K562 (cell line): ENCODE measurements at regions not wholly inside any gene's neighbourhood (a gene's known extent, or its start where the extent isn't known, plus 50 kb on each side); places are given as distances from the start of the nearest gene placed in this dataset.

ENCODE experiments used
- ATAC-seq: fragments of 200-7000 bp; cut with Tn5 transposase; 3 replicates; pipeline ENCODE4 v1.9.1; 2020; ENCODE audit warnings: moderate library complexity
- BruUV-seq: library from RNA; stranded (reverse); fragments of 400-500 nt; replicated peaks from 2 replicates; lab custom pipeline; 2021; lab: Mats Ljungman, UMichigan
- CTCF ChIA-PET: fragments of 300-600 bp; formaldehyde crosslinking; extraction: SDS; loops from one replicate; lab custom pipeline; 2021; ENCODE audit warnings: low intra/inter-chr PET ratio; lab: Yijun Ruan, JAX
- POLR2A ChIA-PET: fragments of 300-600, 350-650 bp; sonication (Branson Sonifier 250); formaldehyde crosslinking; extraction: SDS; loops from one replicate; lab custom pipeline; 2021; ENCODE audit warnings: antibody characterized with exemption, inconsistent platforms; lab: Yijun Ruan, JAX
- DNase-seq, 4 experiments: peaks; one replicate each; pipeline versions ENCODE4 v3.0.0 to v3.0.0-alpha.2; 2011 to 2018; ENCODE audit warnings: low spot score in 3 of 4, mixed read lengths in 3 of 4; ENCODE audit errors: extremely low read depth in 1 of 4
- FAIRE-seq: peaks from 2 replicates; lab custom pipeline; 2011; peaks lifted over from hg19 to GRCh38; lab: Jason Lieb, UNC
- H2AFZ ChIP-seq: 2 replicates; pipeline ENCODE4 v1.6.0; 2011; ENCODE audit warnings: low read depth, low read length, control low read depth, inconsistent platforms
- H3K27ac ChIP-seq: fragments of 200-600 bp; 3 replicates; pipeline ENCODE4 v1.8.0; 2011; ENCODE audit warnings: low read depth, mild to moderate bottlenecking, control low read depth, inconsistent platforms, low read length, moderate library complexity, mixed read lengths; ENCODE audit errors: extremely low read depth
- H3K27me3 ChIP-seq, 2 experiments: fragments of 300-600 bp in 1 of 2; 2 replicates in 1 of 2; 3 replicates in 1 of 2; pipeline versions ENCODE4 v1.6.0 to v1.8.0; 2011; ENCODE audit warnings: inconsistent platforms in 2 of 2, low read length in 2 of 2, mild to moderate bottlenecking in 1 of 2, mixed read lengths in 1 of 2, moderate library complexity in 1 of 2; ENCODE audit not compliant: control insufficient read depth in 2 of 2, insufficient read depth in 2 of 2
- H3K36me3 ChIP-seq: fragments of 300-600 bp; 3 replicates; pipeline ENCODE4 v1.8.0; 2011; ENCODE audit warnings: mild to moderate bottlenecking, low read length, inconsistent platforms; ENCODE audit not compliant: control insufficient read depth, insufficient read depth
- H3K4me1 ChIP-seq, 2 experiments: fragments of 200-600 bp in 1 of 2; replicated peaks in 1 of 2; 2 replicates in 1 of 2; 3 replicates in 1 of 2; pipeline versions ENCODE4 v1.5.1 to v1.8.0; 2011; ENCODE audit warnings: inconsistent platforms in 2 of 2, low read length in 2 of 2, mild to moderate bottlenecking in 1 of 2, mixed read lengths in 1 of 2, moderate library complexity in 1 of 2; ENCODE audit not compliant: control insufficient read depth in 2 of 2, insufficient read depth in 2 of 2
- H3K4me2 ChIP-seq: 2 replicates; pipeline ENCODE4 v1.6.1; 2011; ENCODE audit warnings: low read length, control low read depth, inconsistent platforms, mixed read lengths; ENCODE audit not compliant: insufficient read depth
- H3K4me3 ChIP-seq: fragments of 200-600 bp; sonication (generic), shearing (Covaris generic); 2 replicates; pipeline ENCODE4 v1.5.1; 2016; ENCODE audit warnings: control low read depth, inconsistent platforms
- H3K79me2 ChIP-seq: fragments of 200-600 bp; 3 replicates; pipeline ENCODE4 v1.8.0; 2011; ENCODE audit warnings: low read length, inconsistent platforms; ENCODE audit not compliant: control insufficient read depth, insufficient read depth
- H3K9ac ChIP-seq, 2 experiments: 2 replicates each; pipeline versions ENCODE4 v1.6.0 to v1.6.1; 2011; ENCODE audit warnings: low read depth in 2 of 2, low read length in 2 of 2, control low read depth in 1 of 2, inconsistent platforms in 1 of 2, mild to moderate bottlenecking in 1 of 2, mixed read lengths in 1 of 2; ENCODE audit not compliant: insufficient read depth in 1 of 2
- H3K9me1 ChIP-seq: one replicate; pipeline ENCODE4 v1.6.0; 2011; ENCODE audit warnings: inconsistent platforms, mild to moderate bottlenecking, low read length, moderate library complexity; ENCODE audit not compliant: control insufficient read depth, insufficient read depth
- H3K9me3 ChIP-seq: replicated peaks from 2 replicates; pipeline ENCODE4 v1.5.1; 2011; ENCODE audit warnings: low read depth, low read length, inconsistent platforms; ENCODE audit not compliant: control insufficient read depth, insufficient read depth
- H4K20me1 ChIP-seq: replicated peaks from 2 replicates; pipeline ENCODE4 v1.6.1; 2011; ENCODE audit warnings: low read length, inconsistent platforms, mixed read lengths; ENCODE audit not compliant: control insufficient read depth, insufficient read depth
- CXXC5 ChIP-seq: fragments of 250-450 bp; sonication (Bioruptor Pico); IDR thresholded peaks from 2 replicates; pipeline ENCODE4 v1.8.0; 2022; ENCODE audit warnings: inconsistent platforms, mild to moderate bottlenecking, moderate library complexity
- LCOR ChIP-seq: sonication (generic); formaldehyde crosslinking; IDR thresholded peaks from 2 replicates; pipeline ENCODE4 v1.8.0; 2022; ENCODE audit warnings: mild to moderate bottlenecking, missing genetic modification reagents
- MAFK ChIP-seq: IDR thresholded peaks from 2 replicates; pipeline ENCODE4 v1.6.1; 2011; ENCODE audit warnings: low read length, improper control_type of control experiment
- NFIX ChIP-seq: fragments of 250-450 bp; sonication (Bioruptor Pico); IDR thresholded peaks from 2 replicates; pipeline ENCODE4 v1.4.0; 2020; ENCODE audit warnings: low read depth, mild to moderate bottlenecking, moderate library complexity
- NRF1 ChIP-seq, 2 experiments: fragments of 450-650 bp; IDR thresholded peaks in 1 of 2; conservative IDR thresholded peaks in 1 of 2; 2 replicates each; pipeline ENCODE4 v1.6.1; 2014; ENCODE audit warnings: mild to moderate bottlenecking in 2 of 2
- SAP30 ChIP-seq: fragments of 200-600 bp; sonication (generic); IDR thresholded peaks from 2 replicates; pipeline ENCODE4 v1.6.1; 2012; ENCODE audit warnings: borderline replicate concordance, low read depth, mild to moderate bottlenecking, moderate library complexity, low read length, control low read depth, inconsistent platforms; ENCODE audit not compliant: insufficient read depth, poor library complexity, severe bottlenecking
- TAF15 ChIP-seq: fragments of 200-400 bp; formaldehyde crosslinking; IDR thresholded peaks from 2 replicates; pipeline ENCODE4 v1.6.1; 2017; ENCODE audit warnings: mild to moderate bottlenecking, low read depth, low read length, moderate library complexity
- TBP ChIP-seq: optimal IDR thresholded peaks from 2 replicates; pipeline ENCODE3; 2011; ENCODE audit warnings: low read depth, low read length, improper control_type of control experiment
- TCFL5 ChIP-seq: fragments of 250-450 bp; sonication (Bioruptor Pico); conservative IDR thresholded peaks from 2 replicates; pipeline ENCODE4 v1.6.1; 2021; ENCODE audit warnings: mild to moderate bottlenecking, moderate library complexity, matching md5 sums
- TFAP4 ChIP-seq: sonication (generic); formaldehyde crosslinking; IDR thresholded peaks from 2 replicates; pipeline ENCODE4 v1.8.0; 2022; ENCODE audit warnings: missing genetic modification reagents, mild to moderate bottlenecking, moderate library complexity, borderline replicate concordance
- THRAP3 ChIP-seq: fragments of 450-650 bp; IDR thresholded peaks from 2 replicates; pipeline ENCODE4 v1.6.1; 2016; ENCODE audit warnings: mild to moderate bottlenecking, inconsistent platforms, borderline replicate concordance
- ZBTB12 ChIP-seq: fragments of 250-450 bp; sonication (Bioruptor Pico); IDR thresholded peaks from 2 replicates; pipeline ENCODE4 v1.4.0; 2020
- ZNF274 ChIP-seq: IDR thresholded peaks from 2 replicates; pipeline ENCODE4 v1.6.1; 2011; ENCODE audit warnings: low read depth, mild to moderate bottlenecking, low read length, moderate library complexity, borderline replicate concordance
- ZNF644 ChIP-seq: fragments of 200-800 bp; sonication (Bioruptor generic); IDR thresholded peaks from 2 replicates; pipeline ENCODE4 v1.6.1; 2016; ENCODE audit warnings: low read depth, missing genetic modification characterization, missing compliant biosample characterization
- ZNF717 ChIP-seq: fragments of 250-450 bp; sonication (Bioruptor Pico); IDR thresholded peaks from 2 replicates; pipeline ENCODE4 v1.5.0; 2021
- WGBS: fragments of 100-300 bp; shearing (Covaris generic); methylation state at CpG from one replicate; pipeline ENCODE4 v1.1.6; 2016; ENCODE audit warnings: low coverage, mixed read lengths; ENCODE audit not compliant: insufficient coverage; ENCODE audit errors: missing lambda C conversion rate; 5-methylcytosine and 5-hydroxymethylcytosine counted together
- in situ Hi-C: fragments of 300-500 bp; cut with MboI; formaldehyde crosslinking; loops from 4 replicates; pipeline ENCODE4 v1.15.0; 2018; ENCODE audit warnings: inconsistent platforms, mixed read lengths
- intact Hi-C: fragments of 100-400 bp; cut with micrococcal nuclease; formaldehyde crosslinking; loops from 2 replicates; pipeline ENCODE4 v1.14.2; 2022

- in situ Hi-C loops: no loop called here
- ATAC-seq (peak; percentile 77), FAIRE-seq (peak; percentile 96)
- no peak for TF ChIP-seq ZNF717 (CRISPR knock-in tag)
- TF ChIP-seq TCFL5 (CRISPR knock-in tag): no peak; the same call in 1 of the 2 replicates
- TF ChIP-seq THRAP3: no peak
- peak; percentile 67 for TF ChIP-seq MAFK
- peak; percentile 33; the same call in 1 of the 2 replicates for TF ChIP-seq ZBTB12 (CRISPR knock-in tag)
- TF ChIP-seq ZNF644 (tag): peak; percentile 85
- peak; percentile 37 for TF ChIP-seq TBP
- TF ChIP-seq CXXC5 (CRISPR knock-in tag): peak; percentile 89
- no peak for TF ChIP-seq ZNF274
- peak; percentile 49 to 54; a peak in 3 of 4 replicates for TF ChIP-seq NRF1 (conservative IDR thresholded peaks at IDR 0.05 in 1 of 2, IDR thresholded peaks at IDR 0.05 in 1 of 2)
- no peak for TF ChIP-seq TAF15
- no peak for TF ChIP-seq NFIX
- TF ChIP-seq LCOR (CRISPR knock-in tag): peak; percentile 90
- 0 out of 2 replicates have a peak, but pooled peaks have one; percentile 26 for TF ChIP-seq TFAP4 (CRISPR knock-in tag)
- TF ChIP-seq SAP30: no peak
These were observed 58.4 kb upstream of the EPS8L3 start for GRCh38 chr1:109821831-109822745.

More at GRCh38 chr1:109821831-109822745, 58.4 kb upstream of the EPS8L3 start:
- H3K4me1 ChIP-seq: peaks cover 63 to 79% of the 10 kb centered on the region in 2 experiments
- H3K36me3 ChIP-seq: no peaks in the 10 kb centered on the region
- H4K20me1 ChIP-seq: no peaks in the 10 kb centered on the region
- H3K4me2 ChIP-seq: peak overlapping the region; percentile 73
- no peak overlapping the region for H3K4me3 ChIP-seq
- POLR2A ChIA-PET: interaction anchor here (0.6 to 3.9 kb wide), 11 partner anchors 9 to 197 kb away, joined by 3 to 18 read pairs (median 5); partner anchors contain the start of gene AHCYL1
- H3K79me2 ChIP-seq: no peaks in the 10 kb centered on the region
- peak overlapping the region; percentile 95 for H2AFZ ChIP-seq
- BruUV-seq: TSS peak; percentile 93
- H3K9ac ChIP-seq: peak overlapping the region; percentile 49 to 81
- no peaks in the 10 kb centered on the region for H3K9me1 ChIP-seq
- CTCF ChIA-PET: no interaction called here
- WGBS: 22% methylated on average over 14 of the region's 14 CpGs
- H3K27ac ChIP-seq: peak overlapping the region; percentile 80
- H3K9me3 ChIP-seq: no peaks in the 10 kb centered on the region
- DNase-seq: peak; percentile 88 to 94 (median 90)
- H3K27me3 ChIP-seq: no peaks in the 10 kb centered on the region
- intact Hi-C loops: loop anchor here (5.0 kb wide), 1 partner anchor 40 kb away; no protein-coding TSS in a partner anchor
